HepG2 (cell line): ENCODE measurements at regions not wholly inside any gene's neighbourhood (a gene's known extent, or its start where the extent isn't known, plus 50 kb on each side); places are given as distances from the start of the nearest gene placed in this dataset.

Experiments used
- ATAC-seq: fragments of 200-7000 bp; cut with Tn5 transposase; 3 replicates; pipeline ENCODE4 v1.9.1; 2020; ENCODE audit warnings: mild to moderate bottlenecking, moderate library complexity
- BruUV-seq: library from RNA; stranded (reverse); fragments of 400-500 nt; replicated peaks from 2 replicates; lab custom pipeline; 2021; lab: Mats Ljungman, UMichigan
- CTCF ChIA-PET: fragments of 300-600 bp; formaldehyde crosslinking; extraction: SDS; loops from one replicate; lab custom pipeline; 2021; ENCODE audit warnings: low total read pairs, inconsistent platforms, low intra/inter-chr PET ratio; lab: Yijun Ruan, JAX
- POLR2A ChIA-PET: fragments of 350-600 bp; sonication (Branson Sonifier 250); formaldehyde crosslinking; loops from one replicate; lab custom pipeline; 2020; ENCODE audit warnings: antibody characterized with exemption, inconsistent platforms; lab: Yijun Ruan, JAX
- DNase-seq: peaks from one replicate; pipeline ENCODE4 v3.0.0-alpha.2; 2015; ENCODE audit warnings: low spot score
- FAIRE-seq: peaks from 3 replicates; lab custom pipeline; 2011; peaks lifted over from hg19 to GRCh38; lab: Jason Lieb, UNC
- H2AFZ ChIP-seq: one replicate; pipeline ENCODE4 v1.6.1; 2011; ENCODE audit warnings: low read length, inconsistent platforms
- H3K27ac ChIP-seq: fragments of 300-600 bp; 3 replicates; pipeline ENCODE4 v1.8.0; 2011; ENCODE audit warnings: mixed run types, mild to moderate bottlenecking, mixed read lengths, low read length, inconsistent platforms; ENCODE audit not compliant: insufficient read depth; ENCODE audit errors: extremely low read length
- H3K27me3 ChIP-seq, 2 experiments: fragments of 200-600 bp in 1 of 2; 2 replicates in 1 of 2; 3 replicates in 1 of 2; pipeline versions ENCODE4 v1.6.0 to v1.8.0; 2011; ENCODE audit warnings: low read length in 2 of 2, mild to moderate bottlenecking in 2 of 2, moderate library complexity in 2 of 2, inconsistent platforms in 1 of 2; ENCODE audit not compliant: insufficient read depth in 2 of 2, control insufficient read depth in 1 of 2
- H3K36me3 ChIP-seq, 2 experiments: fragments of 200-600 bp in 1 of 2; replicated peaks in 1 of 2; 2 replicates in 1 of 2; 3 replicates in 1 of 2; pipeline versions ENCODE4 v1.5.1 to v1.8.0; 2011; ENCODE audit warnings: low read length in 2 of 2, inconsistent platforms in 1 of 2; ENCODE audit not compliant: insufficient read depth in 2 of 2, control insufficient read depth in 1 of 2
- H3K4me1 ChIP-seq: 2 replicates; pipeline ENCODE4 v1.5.1; 2012; ENCODE audit warnings: low read length, inconsistent platforms; ENCODE audit not compliant: insufficient read depth
- H3K4me2 ChIP-seq: 2 replicates; pipeline ENCODE4 v1.6.0; 2011; ENCODE audit warnings: low read depth, low read length, inconsistent platforms
- H3K4me3 ChIP-seq, 3 experiments: fragments of 200-600 bp in 1 of 3; sonication (generic), shearing (Covaris generic) in 1 of 3; replicated peaks in 1 of 3; 2 replicates each; pipeline ENCODE4 v1.5.1; 2011 to 2016; ENCODE audit warnings: low read length in 3 of 3, inconsistent platforms in 2 of 3, low read depth in 2 of 3, mild to moderate bottlenecking in 2 of 3, control low read depth in 1 of 3, mixed read lengths in 1 of 3; ENCODE audit not compliant: insufficient read depth in 1 of 3
- H3K79me2 ChIP-seq: one replicate; pipeline ENCODE4 v1.6.1; 2011; ENCODE audit warnings: low read length, inconsistent platforms; ENCODE audit not compliant: insufficient read depth
- H3K9ac ChIP-seq: 2 replicates; pipeline ENCODE4 v1.6.0; 2011; ENCODE audit warnings: mild to moderate bottlenecking, low read depth, low read length, inconsistent platforms; ENCODE audit not compliant: insufficient read depth
- H3K9me3 ChIP-seq: 2 replicates; pipeline ENCODE4 v1.5.1; 2012; ENCODE audit warnings: mild to moderate bottlenecking, low read length
- H4K20me1 ChIP-seq: 2 replicates; pipeline ENCODE4 v1.6.0; 2011; ENCODE audit warnings: inconsistent platforms, mild to moderate bottlenecking, low read length, moderate library complexity; ENCODE audit not compliant: insufficient read depth
- HNF4G ChIP-seq, 2 experiments: sonication (generic) in 1 of 2; formaldehyde crosslinking in 1 of 2; IDR thresholded peaks; 2 replicates each; pipeline versions ENCODE4 v1.4.0 to v1.6.1; 2011 to 2020; ENCODE audit warnings: borderline replicate concordance in 2 of 2, low read depth in 2 of 2, mild to moderate bottlenecking in 2 of 2, low read length in 1 of 2, missing genetic modification reagents in 1 of 2, moderate library complexity in 1 of 2
- MAFF ChIP-seq: IDR thresholded peaks from 2 replicates; pipeline ENCODE4 v1.6.1; 2011; ENCODE audit warnings: low read depth, low read length, improper control_type of control experiment
- NFATC3 ChIP-seq: sonication (generic); formaldehyde crosslinking; IDR thresholded peaks from 2 replicates; pipeline ENCODE4 v1.5.1; 2020; ENCODE audit warnings: mild to moderate bottlenecking, missing genetic modification reagents
- NR2F6 ChIP-seq, 2 experiments: IDR thresholded peaks; 2 replicates each; pipeline ENCODE4 v1.6.1; 2016; ENCODE audit warnings: antibody characterized with exemption in 1 of 2, mild to moderate bottlenecking in 1 of 2
- PCBP1 ChIP-seq: fragments of 200-400 bp; formaldehyde crosslinking; IDR thresholded peaks from 2 replicates; pipeline ENCODE4 v1.6.1; 2017; ENCODE audit warnings: mild to moderate bottlenecking, low read depth, low read length, borderline replicate concordance
- ZFP82 ChIP-seq: sonication (generic); formaldehyde crosslinking; IDR thresholded peaks from 2 replicates; pipeline ENCODE4 v1.5.1; 2020; ENCODE audit warnings: mild to moderate bottlenecking, missing genetic modification reagents, borderline replicate concordance
- ZNF335 ChIP-seq: sonication (generic); formaldehyde crosslinking; IDR thresholded peaks from 2 replicates; pipeline ENCODE4 v1.4.0; 2020; ENCODE audit warnings: missing genetic modification reagents
- ZNF431 ChIP-seq: sonication (generic); formaldehyde crosslinking; IDR thresholded peaks from 2 replicates; pipeline ENCODE4 v1.9.0; 2022; ENCODE audit warnings: missing genetic modification reagents, low read depth, mild to moderate bottlenecking, borderline replicate concordance
- ZNF644 ChIP-seq: IDR thresholded peaks from 2 replicates; pipeline ENCODE4 v1.6.1; 2016; ENCODE audit warnings: low read depth
- WGBS: methylation state at CpG from one replicate; pipeline ENCODE4 v1.1.6; 2017; ENCODE audit warnings: low lambda C conversion rate; 5-methylcytosine and 5-hydroxymethylcytosine counted together
- in situ Hi-C: cut with HindIII; loops from 2 replicates; pipeline ENCODE4 v1.10.0; 2017; ENCODE audit warnings: low pct_unique_long_range_greater_than_20kb; ENCODE audit not compliant: extremely low pct_ligation_motif_present
- intact Hi-C: fragments of 100-400 bp; cut with micrococcal nuclease; formaldehyde crosslinking; loops from one replicate; pipeline ENCODE4 v1.10.0; 2022; ENCODE audit not compliant: unreplicated experiment
- TF ChIP-seq, protein P1 (sequence below): IDR thresholded peaks from 2 replicates; pipeline ENCODE4 v1.4.0; 2020; ENCODE audit warnings: mild to moderate bottlenecking, missing genetic modification reagents
- TF ChIP-seq, protein P2 (sequence below): IDR thresholded peaks from 2 replicates; pipeline ENCODE4 v1.6.1; 2012; ENCODE audit warnings: inconsistent platforms
- TF ChIP-seq, protein P3 (sequence below): sonication (generic); formaldehyde crosslinking; IDR thresholded peaks from 2 replicates; pipeline ENCODE4 v1.8.0; 2023; ENCODE audit warnings: mild to moderate bottlenecking, missing genetic modification reagents
- TF ChIP-seq, protein P4 (sequence below): sonication (generic); formaldehyde crosslinking; IDR thresholded peaks from 2 replicates; pipeline ENCODE4 v1.8.0; 2022; ENCODE audit warnings: missing genetic modification reagents, low read depth, mild to moderate bottlenecking, borderline replicate concordance
- TF ChIP-seq, protein P5 (sequence below): sonication (generic); formaldehyde crosslinking; IDR thresholded peaks from 2 replicates; pipeline ENCODE4 v1.4.0; 2020; ENCODE audit warnings: missing genetic modification reagents
- TF ChIP-seq, protein P6 (sequence below): sonication (generic); formaldehyde crosslinking; IDR thresholded peaks from 2 replicates; pipeline ENCODE4 v1.4.0; 2020; ENCODE audit warnings: mild to moderate bottlenecking, missing genetic modification reagents

DNA sequence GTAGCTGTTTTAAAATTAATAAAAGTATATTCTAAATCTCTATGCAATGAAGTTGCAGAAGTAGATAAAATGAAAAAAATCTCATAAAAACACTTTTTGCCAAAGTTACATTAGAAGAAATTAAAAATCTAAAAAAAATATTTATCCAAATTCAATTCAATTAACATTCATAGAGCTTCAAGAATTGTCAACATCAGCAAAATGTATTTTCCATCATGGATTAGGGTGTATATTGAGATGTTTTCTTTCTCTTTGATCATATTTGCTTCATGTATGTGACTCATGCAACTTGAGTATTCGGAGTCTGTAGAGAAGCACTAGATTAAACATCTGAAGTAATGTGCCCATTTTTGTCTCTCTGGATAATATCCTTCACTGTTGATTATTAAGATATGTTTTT lies 415.3 kb upstream of the FAM174A start (continued):
- TF ChIP-seq ZNF335 (CRISPR knock-in tag) (no peak), MAFF (peak; percentile 84), PCBP1 (no peak), ZNF431 (CRISPR knock-in tag) (no peak)
- TF ChIP-seq, protein P1, sequence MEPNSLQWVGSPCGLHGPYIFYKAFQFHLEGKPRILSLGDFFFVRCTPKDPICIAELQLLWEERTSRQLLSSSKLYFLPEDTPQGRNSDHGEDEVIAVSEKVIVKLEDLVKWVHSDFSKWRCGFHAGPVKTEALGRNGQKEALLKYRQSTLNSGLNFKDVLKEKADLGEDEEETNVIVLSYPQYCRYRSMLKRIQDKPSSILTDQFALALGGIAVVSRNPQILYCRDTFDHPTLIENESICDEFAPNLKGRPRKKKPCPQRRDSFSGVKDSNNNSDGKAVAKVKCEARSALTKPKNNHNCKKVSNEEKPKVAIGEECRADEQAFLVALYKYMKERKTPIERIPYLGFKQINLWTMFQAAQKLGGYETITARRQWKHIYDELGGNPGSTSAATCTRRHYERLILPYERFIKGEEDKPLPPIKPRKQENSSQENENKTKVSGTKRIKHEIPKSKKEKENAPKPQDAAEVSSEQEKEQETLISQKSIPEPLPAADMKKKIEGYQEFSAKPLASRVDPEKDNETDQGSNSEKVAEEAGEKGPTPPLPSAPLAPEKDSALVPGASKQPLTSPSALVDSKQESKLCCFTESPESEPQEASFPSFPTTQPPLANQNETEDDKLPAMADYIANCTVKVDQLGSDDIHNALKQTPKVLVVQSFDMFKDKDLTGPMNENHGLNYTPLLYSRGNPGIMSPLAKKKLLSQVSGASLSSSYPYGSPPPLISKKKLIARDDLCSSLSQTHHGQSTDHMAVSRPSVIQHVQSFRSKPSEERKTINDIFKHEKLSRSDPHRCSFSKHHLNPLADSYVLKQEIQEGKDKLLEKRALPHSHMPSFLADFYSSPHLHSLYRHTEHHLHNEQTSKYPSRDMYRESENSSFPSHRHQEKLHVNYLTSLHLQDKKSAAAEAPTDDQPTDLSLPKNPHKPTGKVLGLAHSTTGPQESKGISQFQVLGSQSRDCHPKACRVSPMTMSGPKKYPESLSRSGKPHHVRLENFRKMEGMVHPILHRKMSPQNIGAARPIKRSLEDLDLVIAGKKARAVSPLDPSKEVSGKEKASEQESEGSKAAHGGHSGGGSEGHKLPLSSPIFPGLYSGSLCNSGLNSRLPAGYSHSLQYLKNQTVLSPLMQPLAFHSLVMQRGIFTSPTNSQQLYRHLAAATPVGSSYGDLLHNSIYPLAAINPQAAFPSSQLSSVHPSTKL (CRISPR knock-in tag) = no peak

DNA sequence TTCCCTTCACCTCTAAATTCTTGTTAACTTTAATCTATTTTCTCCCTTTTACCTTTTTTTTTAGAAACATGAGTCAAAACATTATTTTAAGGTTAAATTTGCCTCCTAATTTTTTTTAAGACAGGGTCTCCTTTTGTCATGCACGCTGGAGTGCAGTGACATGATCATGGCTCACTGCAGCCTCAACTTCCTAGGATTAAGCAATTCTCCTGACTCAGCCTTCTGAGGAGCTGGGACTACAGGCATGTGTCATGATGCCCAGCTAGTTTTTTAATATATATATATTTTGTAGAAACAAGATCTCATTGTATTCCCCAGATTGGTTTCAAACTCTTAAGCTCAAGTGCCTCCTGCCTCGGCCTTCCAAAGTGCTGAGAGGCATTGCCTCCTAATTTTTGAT lies 424.7 kb upstream of the FAM174A start:
- ATAC-seq (no peak), DNase-seq (no peak), FAIRE-seq (no peak)
- H2AFZ ChIP-seq = no peak overlapping the region
- no peak overlapping the region for H3K9ac ChIP-seq
- no peaks in the 10 kb centered on the region for H3K27me3 ChIP-seq
- no peak overlapping the region for H3K27ac ChIP-seq
- H3K36me3 ChIP-seq = no peaks in the 10 kb centered on the region
- WGBS = 0% methylated on average over 2 of the region's 2 CpGs
- in situ Hi-C loops = no loop called here
- H3K79me2 ChIP-seq = no peaks in the 10 kb centered on the region
- BruUV-seq = no TSS peak
- H3K4me2 ChIP-seq = no peak overlapping the region
- H3K9me3 ChIP-seq = peaks cover 40% of the 10 kb centered on the region
- POLR2A ChIA-PET = no interaction called here
- H3K4me3 ChIP-seq = no peak overlapping the region
- H4K20me1 ChIP-seq = no peaks in the 10 kb centered on the region
- intact Hi-C loops = no loop called here
- no peaks in the 10 kb centered on the region for H3K4me1 ChIP-seq
- CTCF ChIA-PET = no interaction called here
- TF ChIP-seq, protein P2, sequence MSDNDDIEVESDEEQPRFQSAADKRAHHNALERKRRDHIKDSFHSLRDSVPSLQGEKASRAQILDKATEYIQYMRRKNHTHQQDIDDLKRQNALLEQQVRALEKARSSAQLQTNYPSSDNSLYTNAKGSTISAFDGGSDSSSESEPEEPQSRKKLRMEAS = no peak
- TF ChIP-seq, protein P3, sequence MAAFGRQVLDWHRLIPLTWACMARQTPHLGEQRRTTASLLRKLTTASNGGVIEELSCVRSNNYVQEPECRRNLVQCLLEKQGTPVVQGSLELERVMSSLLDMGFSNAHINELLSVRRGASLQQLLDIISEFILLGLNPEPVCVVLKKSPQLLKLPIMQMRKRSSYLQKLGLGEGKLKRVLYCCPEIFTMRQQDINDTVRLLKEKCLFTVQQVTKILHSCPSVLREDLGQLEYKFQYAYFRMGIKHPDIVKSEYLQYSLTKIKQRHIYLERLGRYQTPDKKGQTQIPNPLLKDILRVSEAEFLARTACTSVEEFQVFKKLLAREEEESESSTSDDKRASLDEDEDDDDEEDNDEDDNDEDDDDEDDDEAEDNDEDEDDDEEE = no peak
- TF ChIP-seq HNF4G (IDR thresholded peaks at IDR 0.05; ENCODE audit: borderline replicate concordance, low read depth, low read length) (no peak), HNF4G (CRISPR knock-in tag; IDR thresholded peaks at IDR 0.05; ENCODE audit: borderline replicate concordance, low read depth) (no peak), ZNF644 (CRISPR knock-in tag) (no peak), NFATC3 (CRISPR knock-in tag) (no peak), ZFP82 (CRISPR knock-in tag) (no peak), NR2F6 (IDR thresholded peaks at IDR 0.05) (no peak), NR2F6 (CRISPR knock-in tag; IDR thresholded peaks at IDR 0.05) (no peak)
- TF ChIP-seq, protein P4, sequence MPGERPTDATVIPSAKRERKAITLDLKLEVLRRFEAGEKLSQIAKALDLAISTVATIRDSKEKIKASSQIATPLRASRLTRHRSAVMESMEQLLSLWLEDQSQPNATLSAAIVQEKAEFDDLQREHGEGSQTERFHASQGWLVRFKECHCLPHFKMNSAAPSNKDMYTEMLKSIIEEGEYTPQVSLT (CRISPR knock-in tag) = no peak
- TF ChIP-seq, protein P5, sequence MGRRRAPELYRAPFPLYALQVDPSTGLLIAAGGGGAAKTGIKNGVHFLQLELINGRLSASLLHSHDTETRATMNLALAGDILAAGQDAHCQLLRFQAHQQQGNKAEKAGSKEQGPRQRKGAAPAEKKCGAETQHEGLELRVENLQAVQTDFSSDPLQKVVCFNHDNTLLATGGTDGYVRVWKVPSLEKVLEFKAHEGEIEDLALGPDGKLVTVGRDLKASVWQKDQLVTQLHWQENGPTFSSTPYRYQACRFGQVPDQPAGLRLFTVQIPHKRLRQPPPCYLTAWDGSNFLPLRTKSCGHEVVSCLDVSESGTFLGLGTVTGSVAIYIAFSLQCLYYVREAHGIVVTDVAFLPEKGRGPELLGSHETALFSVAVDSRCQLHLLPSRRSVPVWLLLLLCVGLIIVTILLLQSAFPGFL (CRISPR knock-in tag) = no peak
- TF ChIP-seq, protein P6, sequence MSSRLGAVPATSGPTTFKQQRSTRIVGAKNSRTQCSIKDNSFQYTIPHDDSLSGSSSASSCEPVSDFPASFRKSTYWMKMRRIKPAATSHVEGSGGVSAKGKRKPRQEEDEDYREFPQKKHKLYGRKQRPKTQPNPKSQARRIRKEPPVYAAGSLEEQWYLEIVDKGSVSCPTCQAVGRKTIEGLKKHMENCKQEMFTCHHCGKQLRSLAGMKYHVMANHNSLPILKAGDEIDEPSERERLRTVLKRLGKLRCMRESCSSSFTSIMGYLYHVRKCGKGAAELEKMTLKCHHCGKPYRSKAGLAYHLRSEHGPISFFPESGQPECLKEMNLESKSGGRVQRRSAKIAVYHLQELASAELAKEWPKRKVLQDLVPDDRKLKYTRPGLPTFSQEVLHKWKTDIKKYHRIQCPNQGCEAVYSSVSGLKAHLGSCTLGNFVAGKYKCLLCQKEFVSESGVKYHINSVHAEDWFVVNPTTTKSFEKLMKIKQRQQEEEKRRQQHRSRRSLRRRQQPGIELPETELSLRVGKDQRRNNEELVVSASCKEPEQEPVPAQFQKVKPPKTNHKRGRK (CRISPR knock-in tag) = no peak
